ENCODE measurements at regions not wholly inside any gene's neighbourhood (a gene's known extent, or its start where the extent isn't known, plus 50 kb on each side); places are given as distances from the start of the nearest gene placed in this dataset.

- TF ChIP-seq, protein P1, sequence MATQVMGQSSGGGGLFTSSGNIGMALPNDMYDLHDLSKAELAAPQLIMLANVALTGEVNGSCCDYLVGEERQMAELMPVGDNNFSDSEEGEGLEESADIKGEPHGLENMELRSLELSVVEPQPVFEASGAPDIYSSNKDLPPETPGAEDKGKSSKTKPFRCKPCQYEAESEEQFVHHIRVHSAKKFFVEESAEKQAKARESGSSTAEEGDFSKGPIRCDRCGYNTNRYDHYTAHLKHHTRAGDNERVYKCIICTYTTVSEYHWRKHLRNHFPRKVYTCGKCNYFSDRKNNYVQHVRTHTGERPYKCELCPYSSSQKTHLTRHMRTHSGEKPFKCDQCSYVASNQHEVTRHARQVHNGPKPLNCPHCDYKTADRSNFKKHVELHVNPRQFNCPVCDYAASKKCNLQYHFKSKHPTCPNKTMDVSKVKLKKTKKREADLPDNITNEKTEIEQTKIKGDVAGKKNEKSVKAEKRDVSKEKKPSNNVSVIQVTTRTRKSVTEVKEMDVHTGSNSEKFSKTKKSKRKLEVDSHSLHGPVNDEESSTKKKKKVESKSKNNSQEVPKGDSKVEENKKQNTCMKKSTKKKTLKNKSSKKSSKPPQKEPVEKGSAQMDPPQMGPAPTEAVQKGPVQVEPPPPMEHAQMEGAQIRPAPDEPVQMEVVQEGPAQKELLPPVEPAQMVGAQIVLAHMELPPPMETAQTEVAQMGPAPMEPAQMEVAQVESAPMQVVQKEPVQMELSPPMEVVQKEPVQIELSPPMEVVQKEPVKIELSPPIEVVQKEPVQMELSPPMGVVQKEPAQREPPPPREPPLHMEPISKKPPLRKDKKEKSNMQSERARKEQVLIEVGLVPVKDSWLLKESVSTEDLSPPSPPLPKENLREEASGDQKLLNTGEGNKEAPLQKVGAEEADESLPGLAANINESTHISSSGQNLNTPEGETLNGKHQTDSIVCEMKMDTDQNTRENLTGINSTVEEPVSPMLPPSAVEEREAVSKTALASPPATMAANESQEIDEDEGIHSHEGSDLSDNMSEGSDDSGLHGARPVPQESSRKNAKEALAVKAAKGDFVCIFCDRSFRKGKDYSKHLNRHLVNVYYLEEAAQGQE (IDR thresholded peaks at IDR 0.05; ENCODE audit: borderline replicate concordance) = no peak
- TF ChIP-seq CTCF (IDR thresholded peaks at IDR 0.05; ENCODE audit: poor library complexity, severe bottlenecking) (no peak), POLR2AphosphoS5 (IDR thresholded peaks at IDR 0.05) (no peak), EZH2 (IDR thresholded peaks at IDR 0.05; ENCODE audit: borderline replicate concordance, insufficient read depth, low read length, poor library complexity, severe bottlenecking) (no peak), RAD21 (conservative IDR thresholded peaks at IDR 0.05) (no peak), EP300 (conservative IDR thresholded peaks at IDR 0.05; ENCODE audit: poor library complexity, severe bottlenecking) (no peak), MXI1 (conservative IDR thresholded peaks at IDR 0.05; ENCODE audit: poor library complexity, severe bottlenecking) (no peak), SMC3 (conservative IDR thresholded peaks at IDR 0.05; ENCODE audit: poor library complexity) (no peak), TAF1 (IDR thresholded peaks at IDR 0.05; ENCODE audit: low read depth) (no peak)
These were observed 259.5 kb downstream of the EPHA4 start for GRCh38 chr2:221312634-221313033.
